H9 (cell line): ENCODE measurements at regions not wholly inside any gene's neighbourhood (a gene's known extent, or its start where the extent isn't known, plus 50 kb on each side); places are given as distances from the start of the nearest gene placed in this dataset.
A peak's percentile ranks its signal among the peaks of the same experiment; 100 is the strongest.

ENCODE experiments used
- DNase-seq: peaks from one replicate; pipeline ENCODE4 v3.0.0-alpha.2; 2017
- H2AFZ ChIP-seq: one replicate; pipeline ENCODE4 v1.6.1; 2013; ENCODE audit warnings: mild to moderate bottlenecking, low read length, control low read depth, moderate library complexity
- H2AK5ac ChIP-seq: 2 replicates; pipeline ENCODE4 v1.6.1; 2013; ENCODE audit warnings: low read length, control low read depth, mixed read lengths; ENCODE audit not compliant: insufficient read length
- H2BK120ac ChIP-seq: one replicate; pipeline ENCODE4 v1.6.1; 2013; ENCODE audit warnings: low read depth, mild to moderate bottlenecking, low read length, control low read depth, inconsistent platforms; ENCODE audit not compliant: poor library complexity, severe bottlenecking
- H2BK12ac ChIP-seq: 2 replicates; pipeline ENCODE4 v1.6.1; 2013; ENCODE audit warnings: low read length, control low read depth, mixed read lengths, low read depth; ENCODE audit not compliant: insufficient read length
- H2BK15ac ChIP-seq: 2 replicates; pipeline ENCODE4 v1.6.1; 2013; ENCODE audit warnings: low read depth, low read length, control low read depth
- H2BK20ac ChIP-seq: one replicate; pipeline ENCODE4 v1.6.1; 2013; ENCODE audit warnings: low read depth, mild to moderate bottlenecking, low read length, control low read depth, inconsistent platforms; ENCODE audit not compliant: poor library complexity, severe bottlenecking
- H2BK5ac ChIP-seq: 2 replicates; pipeline ENCODE4 v1.6.1; 2013; ENCODE audit warnings: low read length, control low read depth, mixed read lengths; ENCODE audit not compliant: insufficient read length
- H3K14ac ChIP-seq: 2 replicates; pipeline ENCODE4 v1.6.1; 2013; ENCODE audit warnings: low read length, control low read depth; ENCODE audit not compliant: insufficient read depth
- H3K18ac ChIP-seq: 2 replicates; pipeline ENCODE4 v1.6.1; 2013; ENCODE audit warnings: low read depth, mild to moderate bottlenecking, mixed read lengths, low read length, control low read depth; ENCODE audit not compliant: insufficient read length
- H3K23ac ChIP-seq: 2 replicates; pipeline ENCODE4 v1.6.1; 2013; ENCODE audit warnings: low read length, control low read depth, mixed read lengths, low read depth; ENCODE audit not compliant: insufficient read length
- H3K23me2 ChIP-seq: 2 replicates; pipeline ENCODE4 v1.6.1; 2013; ENCODE audit warnings: low read depth, mild to moderate bottlenecking, mixed read lengths, low read length, control low read depth; ENCODE audit not compliant: insufficient read length, poor library complexity, severe bottlenecking
- H3K27ac ChIP-seq: 2 replicates; pipeline ENCODE4 v1.5.1; 2013; ENCODE audit warnings: low read length, control low read depth, mixed read lengths, low read depth; ENCODE audit not compliant: insufficient read length
- H3K27me3 ChIP-seq: 2 replicates; pipeline ENCODE4 v1.6.1; 2013; ENCODE audit warnings: low read length, control low read depth, inconsistent platforms; ENCODE audit not compliant: insufficient read depth
- H3K4ac ChIP-seq: 2 replicates; pipeline ENCODE4 v1.6.1; 2013; ENCODE audit warnings: low read depth, mild to moderate bottlenecking, control low read depth, inconsistent platforms, low read length, moderate library complexity
- H3K4me1 ChIP-seq: 2 replicates; pipeline ENCODE4 v1.6.1; 2013; ENCODE audit warnings: low read length, control low read depth, inconsistent platforms; ENCODE audit not compliant: insufficient read depth
- H3K4me2 ChIP-seq: 2 replicates; pipeline ENCODE4 v1.6.1; 2013; ENCODE audit warnings: low read length, control low read depth, mixed read lengths; ENCODE audit not compliant: insufficient read length, insufficient read depth
- H3K56ac ChIP-seq: 2 replicates; pipeline ENCODE4 v1.6.1; 2013; ENCODE audit warnings: low read depth, mild to moderate bottlenecking, mixed read lengths, low read length, control low read depth; ENCODE audit not compliant: insufficient read length
- H3K79me1 ChIP-seq: 2 replicates; pipeline ENCODE4 v1.6.1; 2013; ENCODE audit warnings: low read depth, mild to moderate bottlenecking, moderate library complexity, low read length, control low read depth, inconsistent platforms; ENCODE audit not compliant: insufficient read depth, poor library complexity, severe bottlenecking
- H3K79me2 ChIP-seq: 2 replicates; pipeline ENCODE4 v1.6.1; 2013; ENCODE audit warnings: low read length, control low read depth, inconsistent platforms; ENCODE audit not compliant: insufficient read depth
- H3K9ac ChIP-seq: 2 replicates; pipeline ENCODE4 v1.6.1; 2013; ENCODE audit warnings: low read length, control low read depth, mixed read lengths; ENCODE audit not compliant: insufficient read length; ENCODE audit errors: extremely low read depth
- H3K9me3 ChIP-seq: one replicate; pipeline ENCODE4 v1.6.1; 2013; ENCODE audit warnings: low read depth, low read length, inconsistent platforms; ENCODE audit not compliant: control insufficient read depth
- H3T11ph ChIP-seq: one replicate; pipeline ENCODE4 v1.6.1; 2013; ENCODE audit warnings: mild to moderate bottlenecking, low read length, control low read depth, inconsistent platforms
- H4K20me1 ChIP-seq: one replicate; pipeline ENCODE4 v1.6.1; 2013; ENCODE audit not compliant: control insufficient read depth, insufficient read length, insufficient read depth
- H4K5ac ChIP-seq: 2 replicates; pipeline ENCODE4 v1.6.1; 2013; ENCODE audit warnings: low read depth, mild to moderate bottlenecking, mixed read lengths, low read length, control low read depth; ENCODE audit not compliant: insufficient read length
- H4K8ac ChIP-seq: replicated peaks from 2 replicates; pipeline ENCODE4 v1.6.1; 2013; ENCODE audit warnings: low read length, control low read depth, mixed read lengths, low read depth; ENCODE audit not compliant: insufficient read length
- H4K91ac ChIP-seq: 2 replicates; pipeline ENCODE4 v1.6.1; 2013; ENCODE audit warnings: low read depth, mild to moderate bottlenecking, moderate library complexity, mixed read lengths, low read length, control low read depth; ENCODE audit not compliant: insufficient read length
- H3K27ac Mint-ChIP-seq, 3 experiments: 2 replicates in 2 of 3; 3 replicates in 1 of 3; pipeline ENCODE4 v1.8.0; 2020 to 2021; ENCODE audit warnings: mixed read lengths in 3 of 3, mild to moderate bottlenecking in 1 of 3, moderate library complexity in 1 of 3
- H3K27me3 Mint-ChIP-seq: 2 replicates; pipeline ENCODE4 v1.8.0; 2021; ENCODE audit warnings: low read depth, mild to moderate bottlenecking, moderate library complexity, mixed read lengths
- H3K36me3 Mint-ChIP-seq, 3 experiments: 2 replicates in 2 of 3; 3 replicates in 1 of 3; pipeline ENCODE4 v1.8.0; 2020 to 2021; ENCODE audit warnings: low read depth in 3 of 3, mixed read lengths in 3 of 3; ENCODE audit not compliant: insufficient read depth in 1 of 3
- H3K4me1 Mint-ChIP-seq, 2 experiments: 2 replicates each; pipeline ENCODE4 v1.8.0; 2020; ENCODE audit warnings: mixed read lengths in 2 of 2
- H3K4me3 Mint-ChIP-seq, 2 experiments: 2 replicates in 1 of 2; 3 replicates in 1 of 2; pipeline ENCODE4 v1.8.0; 2020 to 2021; ENCODE audit warnings: mild to moderate bottlenecking in 2 of 2, mixed read lengths in 2 of 2, moderate library complexity in 1 of 2
- H3K9me3 Mint-ChIP-seq, 2 experiments: 2 replicates in 1 of 2; 3 replicates in 1 of 2; pipeline ENCODE4 v1.8.0; 2020; ENCODE audit warnings: mild to moderate bottlenecking in 2 of 2, mixed read lengths in 2 of 2, moderate library complexity in 1 of 2
- CTCF ChIP-seq: fragments of 200-600 bp; sonication (generic); conservative IDR thresholded peaks from 3 replicates; pipeline ENCODE4 v1.8.0; 2021; ENCODE audit warnings: antibody characterized with exemption, mild to moderate bottlenecking
- WGBS: extraction: QIAGEN DNeasy Blood & Tissue Kit; methylation state at CpG from one replicate; pipeline ENCODE4 v1.1.7; 2013; ENCODE audit warnings: missing lambda C conversion rate, low lambda C conversion rate, mixed read lengths; ENCODE audit not compliant: insufficient read length; ENCODE audit errors: extremely low coverage; 5-methylcytosine and 5-hydroxymethylcytosine counted together

GRCh38 chr4:24282446-24282845 lies 301.9 kb downstream of the DHX15 start:
- H3K9me3 Mint-ChIP-seq, result no peaks in the 10 kb centered on the region; a peak in 1 of 5 replicates
- H4K8ac ChIP-seq, result no peak overlapping the region
- H3K36me3 Mint-ChIP-seq, result no peaks in the 10 kb centered on the region
- no peaks in the 10 kb centered on the region for H3K9me3 ChIP-seq
- peaks cover 8% of the 10 kb centered on the region for H3K27me3 Mint-ChIP-seq
- H2BK5ac ChIP-seq, result no peak overlapping the region
- no peak overlapping the region for H4K5ac ChIP-seq
- H3K4me3 Mint-ChIP-seq, result no peak overlapping the region
- H3K18ac ChIP-seq, result no peak overlapping the region
- H3K23ac ChIP-seq, result no peak overlapping the region
- H3T11ph ChIP-seq, result no peak overlapping the region
- peaks cover 3% of the 10 kb centered on the region for H3K4me1 ChIP-seq
- no peak overlapping the region for H2BK12ac ChIP-seq
- peak; percentile 32; the same call in 2 of the 3 replicates for TF ChIP-seq CTCF
- no peaks in the 10 kb centered on the region for H3K79me1 ChIP-seq
- no peaks in the 10 kb centered on the region for H4K20me1 ChIP-seq
- no peak overlapping the region for H3K14ac ChIP-seq
- H2BK20ac ChIP-seq, result no peak overlapping the region
- H3K9ac ChIP-seq, result no peak overlapping the region
- no peak overlapping the region for H3K27ac Mint-ChIP-seq
- H3K4ac ChIP-seq, result no peak overlapping the region
- no peak overlapping the region for H4K91ac ChIP-seq
- no peaks in the 10 kb centered on the region for H3K27me3 ChIP-seq
- no peak overlapping the region for H3K56ac ChIP-seq
- no peaks in the 10 kb centered on the region for H3K23me2 ChIP-seq
- H3K4me2 ChIP-seq, result no peak overlapping the region
- H3K27ac ChIP-seq, result no peak overlapping the region
- no peak for DNase-seq
- no peak overlapping the region for H2AK5ac ChIP-seq
- H2AFZ ChIP-seq, result no peak overlapping the region
- no peaks in the 10 kb centered on the region for H3K79me2 ChIP-seq
- WGBS, result no CpG with 5 or more reads among the region's 5 CpGs
- H2BK120ac ChIP-seq, result no peak overlapping the region
- peaks cover 13 to 15% of the 10 kb centered on the region in 2 experiments for H3K4me1 Mint-ChIP-seq
- no peak overlapping the region for H2BK15ac ChIP-seq
